ENCODE measurements at regions not wholly inside any gene's neighbourhood (a gene's known extent, or its start where the extent isn't known, plus 50 kb on each side); places are given as distances from the start of the nearest gene placed in this dataset.
"Not testable (repeated sequence)": the region's sequence is repeated elsewhere in the genome, so short reads cannot be mapped to it uniquely, and the experiment has no call there.

- WGBS (ENCODE audit: missing lambda C conversion rate) = 26% methylated on average over 8 of the region's 8 CpGs
- ATAC-seq = not testable (repeated sequence)
Measured at GRCh38 chr15:26114128-26114527, 251.0 kb upstream of the ATP10A start.

GRCh38 chr15:26113296-26113695 lies 250.2 kb upstream of the ATP10A start:
- Histone ChIP-seq H3K27ac (no peak overlapping the region), H3K9me3 (no peaks in the 10 kb centered on the region), H3K4me1 (no peaks in the 10 kb centered on the region), H3K4me2 (no peak overlapping the region), H3K4me3 (no peak overlapping the region)
- CTCF ChIA-PET = no interaction called here
- DNase-seq (ENCODE audit: low read depth in 1 of 2, low spot score in 1 of 2) (no peak), FAIRE-seq (no peak), ATAC-seq (no peak)
- WGBS (ENCODE audit: missing lambda C conversion rate) = 47% methylated on average over 8 of the region's 10 CpGs
- TF ChIP-seq MAZ (IDR thresholded peaks at IDR 0.05; ENCODE audit: borderline replicate concordance, low read depth, low read length) (no peak), RARB (CRISPR knock-in tag; IDR thresholded peaks at IDR 0.05) (no peak), KDM1A (IDR thresholded peaks at IDR 0.05; ENCODE audit: low read depth) (no peak), SREBF2 (IDR thresholded peaks at IDR 0.05) (no peak), POLR2A (IDR thresholded peaks at IDR 0.05; ENCODE audit: low read length) (no peak), HOXB5 (CRISPR knock-in tag; IDR thresholded peaks at IDR 0.05) (no peak), TFCP2L1 (CRISPR knock-in tag; IDR thresholded peaks at IDR 0.05) (no peak), BHLHE40 (IDR thresholded peaks at IDR 0.05; ENCODE audit: low read depth, low read length) (no peak), HOXB13 (CRISPR knock-in tag; IDR thresholded peaks at IDR 0.05; ENCODE audit: low read depth) (no peak), CTCF (IDR thresholded peaks at IDR 0.05) (no peak), SMC3 (IDR thresholded peaks at IDR 0.05) (no peak), ATOH8 (CRISPR knock-in tag; IDR thresholded peaks at IDR 0.05; ENCODE audit: low read depth) (no peak), HDAC2 (IDR thresholded peaks at IDR 0.05) (no peak), HOXA7 (CRISPR knock-in tag; IDR thresholded peaks at IDR 0.05) (no peak), JUNB (IDR thresholded peaks at IDR 0.05) (no peak), NPAS2 (CRISPR knock-in tag; IDR thresholded peaks at IDR 0.05; ENCODE audit: borderline replicate concordance) (no peak), MAFK (IDR thresholded peaks at IDR 0.05; ENCODE audit: partially characterized antibody) (no peak), JUN (IDR thresholded peaks at IDR 0.05) (no peak), NR3C1 (IDR thresholded peaks at IDR 0.05) (no peak)
- POLR2A ChIA-PET = no interaction called here

More at GRCh38 chr15:26114128-26114527, 251.0 kb upstream of the ATP10A start:
- DNase-seq (ENCODE audit: low read depth in 1 of 2, low spot score in 1 of 2); H3K4me1 ChIP-seq; FAIRE-seq; H3K9me3 ChIP-seq; H3K4me2 ChIP-seq; H3K4me3 ChIP-seq; CTCF ChIA-PET; H3K27ac ChIP-seq: not testable (repeated sequence)
- POLR2A ChIA-PET = interaction anchor here (0.7 kb wide), 1 partner anchor 32 kb away, joined by 3 read pairs; no protein-coding TSS in a partner anchor
- TF ChIP-seq MAFK (IDR thresholded peaks at IDR 0.05; ENCODE audit: partially characterized antibody) = peak; percentile 68

- ATAC-seq (no peak), DNase-seq (ENCODE audit: low read depth in 1 of 2, low spot score in 1 of 2) (no peak), FAIRE-seq (no peak)
- TF ChIP-seq MAFK (IDR thresholded peaks at IDR 0.05; ENCODE audit: partially characterized antibody) (no peak), HOXA7 (CRISPR knock-in tag; IDR thresholded peaks at IDR 0.05) (no peak), FOSL2 (IDR thresholded peaks at IDR 0.05) (no peak), FOSL2 (CRISPR knock-in tag; IDR thresholded peaks at IDR 0.05) (no peak), NPAS2 (CRISPR knock-in tag; IDR thresholded peaks at IDR 0.05; ENCODE audit: borderline replicate concordance) (no peak), MAX (IDR thresholded peaks at IDR 0.05) (no peak), PBX3 (IDR thresholded peaks at IDR 0.05) (no peak)
- 31% methylated on average over 4 of the region's 4 CpGs for WGBS (ENCODE audit: missing lambda C conversion rate)
- POLR2A ChIA-PET = no interaction called here
- CTCF ChIA-PET = no interaction called here
- Histone ChIP-seq H3K9me3 (no peaks in the 10 kb centered on the region), H3K4me3 (no peak overlapping the region), H3K27ac (no peak overlapping the region), H3K4me2 (no peak overlapping the region), H3K4me1 (no peaks in the 10 kb centered on the region)
Measured at GRCh38 chr15:26109203-26109602, 246.1 kb upstream of the ATP10A start.

Measured in A549 (cell line).